HFFc6 (cell line): ENCODE measurements at regions not wholly inside any gene's neighbourhood (a gene's known extent, or its start where the extent isn't known, plus 50 kb on each side); places are given as distances from the start of the nearest gene placed in this dataset.

ENCODE experiments used
- DNase-seq: peaks from one replicate; pipeline ENCODE4 v3.0.0-alpha.2; 2018
- H3K27ac Mint-ChIP-seq: 2 replicates; pipeline ENCODE4 v1.8.0; 2020; ENCODE audit warnings: mild to moderate bottlenecking, mixed read lengths
- H3K27me3 Mint-ChIP-seq: 2 replicates; pipeline ENCODE4 v1.8.0; 2021; ENCODE audit warnings: mild to moderate bottlenecking, moderate library complexity, mixed read lengths; ENCODE audit not compliant: insufficient read depth
- H3K36me3 Mint-ChIP-seq: 2 replicates; pipeline ENCODE4 v1.8.0; 2021; ENCODE audit warnings: low read depth, mixed read lengths
- H3K4me1 Mint-ChIP-seq: 2 replicates; pipeline ENCODE4 v1.8.0; 2020; ENCODE audit warnings: low read depth, mixed read lengths
- H3K4me3 Mint-ChIP-seq: 2 replicates; pipeline ENCODE4 v1.8.0; 2020; ENCODE audit warnings: mild to moderate bottlenecking, moderate library complexity, mixed read lengths
- H3K9me3 Mint-ChIP-seq: 2 replicates; pipeline ENCODE4 v1.8.0; 2020; ENCODE audit warnings: mild to moderate bottlenecking, mixed read lengths
- CTCF ChIP-seq: fragments of 200-600 bp; sonication (generic); IDR thresholded peaks from 2 replicates; pipeline ENCODE4 v1.5.0; 2021; ENCODE audit warnings: antibody characterized with exemption, mild to moderate bottlenecking

GRCh38 chr11:11772865-11773515 is 68.8 kb upstream of the USP47 start:
- Mint-ChIP-seq H3K27ac (no peak overlapping the region), H3K4me3 (no peak overlapping the region), H3K27me3 (peaks cover 50% of the 10 kb centered on the region), H3K36me3 (no peaks in the 10 kb centered on the region), H3K4me1 (no peaks in the 10 kb centered on the region), H3K9me3 (no peaks in the 10 kb centered on the region)
- DNase-seq = no peak
- no peak for TF ChIP-seq CTCF

- Mint-ChIP-seq H3K27me3 (peaks cover 40% of the 10 kb centered on the region), H3K4me3 (no peak overlapping the region), H3K4me1 (no peaks in the 10 kb centered on the region), H3K27ac (no peak overlapping the region), H3K9me3 (no peaks in the 10 kb centered on the region), H3K36me3 (no peaks in the 10 kb centered on the region)
- TF ChIP-seq CTCF = no peak
- no peak for DNase-seq
Observed at GRCh38 chr11:11770921-11771486, 70.8 kb upstream of the USP47 start.

GRCh38 chr11:11770296-11770695 is 71.5 kb upstream of the USP47 start:
- Mint-ChIP-seq H3K36me3 (no peaks in the 10 kb centered on the region), H3K9me3 (no peaks in the 10 kb centered on the region), H3K27me3 (peaks cover 38% of the 10 kb centered on the region), H3K4me1 (no peaks in the 10 kb centered on the region), H3K4me3 (no peak overlapping the region), H3K27ac (no peak overlapping the region)
- no peak for DNase-seq
- TF ChIP-seq CTCF = no peak

- H3K27ac Mint-ChIP-seq = no peak overlapping the region
- peaks cover 35% of the 10 kb centered on the region for H3K27me3 Mint-ChIP-seq
- H3K9me3 Mint-ChIP-seq = no peaks in the 10 kb centered on the region
- no peak for DNase-seq
- no peak for TF ChIP-seq CTCF
- H3K4me1 Mint-ChIP-seq = no peaks in the 10 kb centered on the region
- no peaks in the 10 kb centered on the region for H3K36me3 Mint-ChIP-seq
- no peak overlapping the region for H3K4me3 Mint-ChIP-seq
Observed at GRCh38 chr11:11769782-11770181, 72.0 kb upstream of the USP47 start.

- Mint-ChIP-seq H3K27ac (no peak overlapping the region), H3K9me3 (no peaks in the 10 kb centered on the region), H3K4me1 (no peaks in the 10 kb centered on the region), H3K4me3 (no peak overlapping the region), H3K27me3 (peaks cover 32% of the 10 kb centered on the region), H3K36me3 (no peaks in the 10 kb centered on the region)
- DNase-seq = no peak
- no peak for TF ChIP-seq CTCF
Observed at GRCh38 chr11:11769362-11769761, 72.4 kb upstream of the USP47 start.
